Stomach smooth muscle (tissue), 2 donors: ENCODE measurements at regions not wholly inside any gene's neighbourhood (a gene's known extent, or its start where the extent isn't known, plus 50 kb on each side); places are given as distances from the start of the nearest gene placed in this dataset.

ENCODE experiments used
- H3K27ac ChIP-seq: one replicate; pipeline ENCODE4 v1.7.0; 2013; ENCODE audit warnings: mild to moderate bottlenecking, low read length, inconsistent platforms
- H3K27me3 ChIP-seq, 2 donors: one replicate each; pipeline ENCODE4 v1.7.0; 2013; ENCODE audit warnings: low read length in 2 of 2; ENCODE audit not compliant: insufficient read depth in 2 of 2, control insufficient read depth in 1 of 2
- H3K36me3 ChIP-seq, 2 donors: one replicate each; pipeline ENCODE4 v1.7.0; 2013; ENCODE audit warnings: low read length in 2 of 2; ENCODE audit not compliant: control insufficient read depth in 2 of 2, insufficient read depth in 2 of 2
- H3K4me1 ChIP-seq: one replicate; pipeline ENCODE4 v1.7.0; 2013; ENCODE audit warnings: low read length; ENCODE audit not compliant: control insufficient read depth, insufficient read depth
- H3K4me3 ChIP-seq, 2 donors: one replicate each; pipeline ENCODE4 v1.7.0; 2013; ENCODE audit warnings: low read length in 2 of 2
- H3K9ac ChIP-seq, 2 donors: one replicate each; pipeline ENCODE4 v1.7.0; 2013; ENCODE audit warnings: low read length in 2 of 2, mild to moderate bottlenecking in 1 of 2
- H3K9me3 ChIP-seq, 2 donors: one replicate each; pipeline ENCODE4 v1.7.0; 2013; ENCODE audit warnings: low read length in 2 of 2; ENCODE audit not compliant: control insufficient read depth in 2 of 2
- donor health status: healthy.
- donor health status: Pancreatic carcinoma.

GRCh38 chr11:127075758-127076157 lies 75.2 kb upstream of the KIRREL3 start:
- Histone ChIP-seq H3K27me3 (peaks cover 0 to 3% of the 10 kb centered on the region in 2 donors), H3K9me3 (no peaks in the 10 kb centered on the region), H3K9ac (no peak overlapping the region), H3K4me3 (no peak overlapping the region), H3K27ac (no peak overlapping the region), H3K36me3 (no peaks in the 10 kb centered on the region), H3K4me1 (no peaks in the 10 kb centered on the region)

GRCh38 chr11:127074151-127074761 lies 73.7 kb upstream of the KIRREL3 start:
- H3K9me3 ChIP-seq = no peaks in the 10 kb centered on the region
- H3K27ac ChIP-seq = no peak overlapping the region
- H3K36me3 ChIP-seq = no peaks in the 10 kb centered on the region
- peaks cover 0 to 3% of the 10 kb centered on the region in 2 donors for H3K27me3 ChIP-seq
- no peaks in the 10 kb centered on the region for H3K4me1 ChIP-seq
- H3K4me3 ChIP-seq = no peak overlapping the region
- H3K9ac ChIP-seq = no peak overlapping the region

GRCh38 chr11:127073621-127074020 lies 73.1 kb upstream of the KIRREL3 start:
- H3K4me1 ChIP-seq = no peaks in the 10 kb centered on the region
- no peaks in the 10 kb centered on the region for H3K9me3 ChIP-seq
- H3K9ac ChIP-seq = no peak overlapping the region
- peaks cover 0 to 3% of the 10 kb centered on the region in 2 donors for H3K27me3 ChIP-seq
- H3K36me3 ChIP-seq = no peaks in the 10 kb centered on the region
- H3K27ac ChIP-seq = no peak overlapping the region
- no peak overlapping the region for H3K4me3 ChIP-seq

GRCh38 chr11:127071606-127072005 lies 71.0 kb upstream of the KIRREL3 start:
- Histone ChIP-seq H3K4me3 (no peak overlapping the region), H3K9ac (no peak overlapping the region), H3K9me3 (no peaks in the 10 kb centered on the region), H3K27me3 (peaks cover 0 to 3% of the 10 kb centered on the region in 2 donors), H3K4me1 (no peaks in the 10 kb centered on the region), H3K27ac (no peak overlapping the region), H3K36me3 (no peaks in the 10 kb centered on the region)

GRCh38 chr11:127070808-127071207 lies 70.2 kb upstream of the KIRREL3 start:
- H3K36me3 ChIP-seq = no peaks in the 10 kb centered on the region
- H3K27ac ChIP-seq = no peak overlapping the region
- H3K4me1 ChIP-seq = no peaks in the 10 kb centered on the region
- no peak overlapping the region for H3K4me3 ChIP-seq
- H3K27me3 ChIP-seq = peaks cover 0 to 3% of the 10 kb centered on the region in 2 donors
- no peak overlapping the region for H3K9ac ChIP-seq
- H3K9me3 ChIP-seq = no peaks in the 10 kb centered on the region

GRCh38 chr11:127066401-127067090 lies 66.0 kb upstream of the KIRREL3 start:
- Histone ChIP-seq H3K27me3 (peaks cover 1 to 3% of the 10 kb centered on the region in 2 donors), H3K9ac (no peak overlapping the region), H3K4me3 (no peak overlapping the region), H3K36me3 (no peaks in the 10 kb centered on the region), H3K4me1 (no peaks in the 10 kb centered on the region), H3K27ac (no peak overlapping the region), H3K9me3 (no peaks in the 10 kb centered on the region)

- H3K36me3 ChIP-seq = no peaks in the 10 kb centered on the region
- H3K9me3 ChIP-seq = no peaks in the 10 kb centered on the region
- H3K27ac ChIP-seq = no peak overlapping the region
- no peak overlapping the region for H3K9ac ChIP-seq
- peaks cover 2 to 3% of the 10 kb centered on the region in 2 donors for H3K27me3 ChIP-seq
- H3K4me3 ChIP-seq = no peak overlapping the region
- no peaks in the 10 kb centered on the region for H3K4me1 ChIP-seq
Observed at GRCh38 chr11:127063241-127063640, 62.7 kb upstream of the KIRREL3 start.

GRCh38 chr11:127061947-127062346 lies 61.4 kb upstream of the KIRREL3 start:
- Histone ChIP-seq H3K9me3 (no peaks in the 10 kb centered on the region), H3K36me3 (no peaks in the 10 kb centered on the region), H3K9ac (no peak overlapping the region), H3K4me3 (no peak overlapping the region), H3K27ac (no peak overlapping the region), H3K4me1 (no peaks in the 10 kb centered on the region), H3K27me3 (peaks cover 2 to 3% of the 10 kb centered on the region in 2 donors)

GRCh38 chr11:127059750-127060149 lies 59.2 kb upstream of the KIRREL3 start:
- Histone ChIP-seq H3K4me3 (no peak overlapping the region), H3K9ac (no peak overlapping the region), H3K27me3 (peaks cover 2 to 3% of the 10 kb centered on the region in 2 donors), H3K4me1 (no peaks in the 10 kb centered on the region), H3K27ac (no peak overlapping the region), H3K9me3 (no peaks in the 10 kb centered on the region), H3K36me3 (no peaks in the 10 kb centered on the region)

- Histone ChIP-seq H3K36me3 (no peaks in the 10 kb centered on the region), H3K4me1 (no peaks in the 10 kb centered on the region), H3K9ac (no peak overlapping the region), H3K27ac (no peak overlapping the region), H3K4me3 (no peak overlapping the region), H3K27me3 (peaks cover 2 to 3% of the 10 kb centered on the region in 2 donors), H3K9me3 (no peaks in the 10 kb centered on the region)
Observed at GRCh38 chr11:127059286-127059685, 58.7 kb upstream of the KIRREL3 start.

- no peaks in the 10 kb centered on the region for H3K9me3 ChIP-seq
- H3K4me1 ChIP-seq = no peaks in the 10 kb centered on the region
- no peak overlapping the region for H3K27ac ChIP-seq
- H3K36me3 ChIP-seq = no peaks in the 10 kb centered on the region
- H3K4me3 ChIP-seq = no peak overlapping the region
- H3K27me3 ChIP-seq = peaks cover 2% of the 10 kb centered on the region in 2 donors
- no peak overlapping the region for H3K9ac ChIP-seq
Observed at GRCh38 chr11:127058524-127058923, 58.0 kb upstream of the KIRREL3 start.
